ENCODE measurements at regions not wholly inside any gene's neighbourhood (a gene's known extent, or its start where the extent isn't known, plus 50 kb on each side); places are given as distances from the start of the nearest gene placed in this dataset.

DNA sequence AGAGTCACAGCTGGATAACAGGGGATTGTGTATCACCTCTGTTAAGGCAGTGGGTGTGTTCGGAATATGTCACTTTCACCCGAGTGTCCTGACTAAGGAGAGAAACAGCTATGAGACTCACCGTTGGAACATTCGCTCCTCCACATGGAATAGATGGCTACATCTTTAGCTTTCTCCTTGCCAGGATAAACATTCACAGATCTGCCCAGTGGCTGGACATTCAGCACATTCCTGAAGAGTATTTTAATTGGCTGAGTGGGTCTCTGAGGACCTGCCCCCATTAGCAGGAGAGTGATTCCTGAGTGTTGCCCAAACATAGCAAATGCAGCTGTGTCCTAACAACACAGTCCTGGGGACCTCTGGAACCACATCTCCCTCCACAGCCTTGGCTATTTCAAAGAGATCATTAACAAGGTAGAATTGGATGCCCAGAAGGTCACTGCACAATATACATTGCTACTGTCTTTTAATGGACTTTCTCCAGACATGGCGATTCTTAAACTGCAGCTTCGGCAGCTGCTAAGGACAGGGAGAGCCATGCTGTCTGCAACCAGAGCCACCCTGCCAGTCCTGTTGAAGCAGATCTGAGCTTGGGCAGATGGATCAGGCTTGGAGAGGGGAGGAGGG, 435.0 kb upstream of the CADM1 start:
- H3K9me3 ChIP-seq = no peaks in the 10 kb centered on the region
- Mint-ChIP-seq H3K27ac (no peak overlapping the region), H3K9me3 (peaks cover 0 to 5% (median 0%) of the 10 kb centered on the region in 3 donors), H3K4me1 (no peaks in the 10 kb centered on the region), H3K27me3 (peaks cover 0 to 3% of the 10 kb centered on the region in 2 donors), H3K4me3 (no peak overlapping the region), H3K36me3 (no peaks in the 10 kb centered on the region)
- no peak overlapping the region for H3K27ac ChIP-seq (ENCODE audit: low read length)
- DNase-seq = no peak
- POLR2A ChIA-PET = no interaction called here
- H3K4me1 ChIP-seq (ENCODE audit: control insufficient read depth in 1 of 2, extremely low read depth in 1 of 2, insufficient read depth in 2 of 2, low read length in 2 of 2) = no peaks in the 10 kb centered on the region
- H3K27me3 ChIP-seq (replicated peaks in 1 of 2; ENCODE audit: control insufficient read depth in 2 of 2, extremely low read depth in 1 of 2, insufficient read depth in 2 of 2, low read length in 1 of 2) = no peaks in the 10 kb centered on the region
- no peak for ATAC-seq (replicated peaks in 1 of 4)
- no peak overlapping the region for H3K4me3 ChIP-seq (ENCODE audit: control insufficient read depth in 1 of 2, extremely low read depth in 1 of 2, low read length in 1 of 2)
- CTCF ChIA-PET = interaction anchor here in 1 of 2 donors (0.6 kb wide), 1 partner anchor 36 kb away, joined by 3 read pairs; no protein-coding TSS in a partner anchor
- whole genome bisulfite sequencing (ENCODE audit: insufficient coverage) = 100% methylated on average over 2 of the region's 6 CpGs
- no peaks in the 10 kb centered on the region for H3K36me3 ChIP-seq (ENCODE audit: control insufficient read depth in 2 of 2, extremely low read depth in 1 of 2, insufficient read depth in 1 of 2, low read length in 1 of 2)

DNA sequence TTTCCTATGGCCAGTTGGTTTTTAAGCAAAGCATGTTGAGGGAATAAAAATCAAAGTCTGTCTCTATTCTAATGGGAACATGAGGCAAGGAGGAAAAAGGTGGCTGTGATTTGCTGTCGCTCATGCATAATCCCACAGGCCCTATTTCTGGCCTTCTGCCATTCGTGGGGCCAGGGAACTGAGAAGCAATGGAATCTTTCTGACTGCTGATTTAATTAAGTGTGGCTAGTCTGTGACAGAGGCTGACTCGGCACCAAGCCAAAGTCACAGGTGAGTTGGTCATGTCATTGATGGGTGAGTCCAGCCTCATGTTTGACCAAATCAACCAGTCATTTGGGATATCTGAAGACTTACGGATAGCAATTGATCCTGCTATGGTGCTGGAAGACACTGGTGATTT, 429.3 kb upstream of the CADM1 start:
- CTCF ChIA-PET = no interaction called here
- DNase-seq (no peak), ATAC-seq (replicated peaks in 1 of 4) (no peak)
- Mint-ChIP-seq H3K4me1 (no peaks in the 10 kb centered on the region), H3K9me3 (peaks cover 0 to 9% (median 0%) of the 10 kb centered on the region in 3 donors), H3K4me3 (no peak overlapping the region), H3K36me3 (no peaks in the 10 kb centered on the region), H3K27me3 (peaks cover 0 to 4% of the 10 kb centered on the region in 2 donors), H3K27ac (no peak overlapping the region)
- Histone ChIP-seq H3K27ac (ENCODE audit: low read length) (no peak overlapping the region), H3K4me1 (ENCODE audit: control insufficient read depth in 1 of 2, extremely low read depth in 1 of 2, insufficient read depth in 2 of 2, low read length in 2 of 2) (no peaks in the 10 kb centered on the region), H3K36me3 (ENCODE audit: control insufficient read depth in 2 of 2, extremely low read depth in 1 of 2, insufficient read depth in 1 of 2, low read length in 1 of 2) (no peaks in the 10 kb centered on the region), H3K4me3 (ENCODE audit: control insufficient read depth in 1 of 2, extremely low read depth in 1 of 2, low read length in 1 of 2) (no peak overlapping the region), H3K27me3 (replicated peaks in 1 of 2; ENCODE audit: control insufficient read depth in 2 of 2, extremely low read depth in 1 of 2, insufficient read depth in 2 of 2, low read length in 1 of 2) (no peaks in the 10 kb centered on the region), H3K9me3 (no peaks in the 10 kb centered on the region)
- POLR2A ChIA-PET = no interaction called here
- WGBS (ENCODE audit: insufficient coverage) = 71% methylated on average over 3 of the region's 4 CpGs

DNA sequence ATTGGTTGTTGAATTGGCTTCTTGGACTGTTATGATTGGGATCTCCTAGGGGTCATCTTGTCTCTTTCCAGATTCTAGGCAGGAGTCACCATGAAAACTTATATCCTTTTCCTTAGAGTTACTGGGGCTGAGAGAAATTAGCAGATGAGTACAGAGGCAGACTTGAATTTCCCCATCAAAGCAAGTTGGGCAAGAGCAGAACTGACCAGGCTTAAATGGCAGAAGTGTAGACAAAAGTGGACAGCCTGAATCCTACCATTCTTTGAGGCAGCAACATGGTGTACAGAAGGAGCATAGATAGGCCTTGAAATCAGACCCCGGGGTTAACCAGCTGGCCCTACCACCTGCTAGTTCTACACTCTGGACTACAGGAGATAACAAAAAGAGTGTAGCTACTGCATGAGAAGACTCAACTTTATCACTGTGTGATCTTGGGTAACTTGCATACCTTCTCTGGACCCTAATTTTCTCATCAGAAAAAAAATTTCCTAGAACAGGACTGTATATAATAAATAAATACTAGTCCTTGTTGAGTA, 427.4 kb upstream of the CADM1 start:
- H3K27me3 ChIP-seq (replicated peaks in 1 of 2; ENCODE audit: control insufficient read depth in 2 of 2, extremely low read depth in 1 of 2, insufficient read depth in 2 of 2, low read length in 1 of 2) = no peaks in the 10 kb centered on the region
- no peak overlapping the region for H3K27ac ChIP-seq (ENCODE audit: low read length)
- H3K27ac Mint-ChIP-seq = no peak overlapping the region
- no peaks in the 10 kb centered on the region for H3K36me3 ChIP-seq (ENCODE audit: control insufficient read depth in 2 of 2, extremely low read depth in 1 of 2, insufficient read depth in 1 of 2, low read length in 1 of 2)
- WGBS (ENCODE audit: insufficient coverage) = no CpG with 5 or more reads among the region's 1 CpG
- POLR2A ChIA-PET = no interaction called here
- H3K4me3 Mint-ChIP-seq = no peak overlapping the region
- CTCF ChIA-PET = no interaction called here
- H3K9me3 ChIP-seq = no peaks in the 10 kb centered on the region
- ATAC-seq (replicated peaks in 1 of 4) (no peak), DNase-seq (no peak)
- no peak overlapping the region for H3K4me3 ChIP-seq (ENCODE audit: control insufficient read depth in 1 of 2, extremely low read depth in 1 of 2, low read length in 1 of 2)
- H3K9me3 Mint-ChIP-seq = peaks cover 0 to 9% (median 0%) of the 10 kb centered on the region in 3 donors
- H3K4me1 Mint-ChIP-seq = no peaks in the 10 kb centered on the region
- no peaks in the 10 kb centered on the region for H3K4me1 ChIP-seq (ENCODE audit: control insufficient read depth in 1 of 2, extremely low read depth in 1 of 2, insufficient read depth in 2 of 2, low read length in 2 of 2)
- no peaks in the 10 kb centered on the region for H3K36me3 Mint-ChIP-seq
- H3K27me3 Mint-ChIP-seq = peaks cover 0 to 4% of the 10 kb centered on the region in 2 donors

DNA sequence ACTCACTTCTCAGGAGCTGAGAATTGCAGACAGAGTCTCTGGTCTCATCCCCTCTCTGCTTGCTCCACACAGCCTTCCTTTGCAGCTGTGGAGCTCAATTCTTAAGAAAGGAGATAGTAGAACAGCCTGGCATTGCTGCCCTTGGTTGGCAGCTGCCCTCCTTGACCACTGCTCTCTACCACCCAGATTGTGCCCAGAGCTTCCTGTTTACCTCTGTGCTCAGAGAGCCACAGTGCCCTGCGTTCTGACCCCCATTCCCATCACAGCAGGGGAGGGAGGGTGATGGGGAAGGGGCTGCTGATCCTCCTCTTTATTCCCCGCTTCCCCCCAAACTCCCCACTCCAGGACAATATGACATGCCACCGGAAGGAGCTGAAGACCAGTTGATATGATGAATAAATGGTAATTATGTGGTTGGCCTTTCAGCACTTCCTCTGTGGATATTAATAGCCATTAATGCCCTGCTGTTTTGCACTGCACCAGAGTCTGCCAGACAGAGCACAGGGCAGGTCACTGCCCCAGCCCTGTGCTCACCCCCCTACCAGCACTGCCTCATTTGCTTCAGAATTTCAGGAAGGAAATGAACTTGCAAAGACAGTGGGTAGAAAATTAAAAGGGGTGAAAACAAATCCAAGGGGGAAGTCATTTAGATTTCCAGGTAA, 426.8 kb upstream of the CADM1 start:
- H3K9me3 ChIP-seq = no peaks in the 10 kb centered on the region
- Mint-ChIP-seq H3K27ac (no peak overlapping the region), H3K9me3 (peaks cover 0 to 11% (median 0%) of the 10 kb centered on the region in 3 donors), H3K4me3 (no peak overlapping the region), H3K4me1 (no peaks in the 10 kb centered on the region), H3K36me3 (no peaks in the 10 kb centered on the region), H3K27me3 (peaks cover 0 to 4% of the 10 kb centered on the region in 2 donors)
- no peak for DNase-seq
- ChIA-PET CTCF (no interaction called here), POLR2A (no interaction called here)
- H3K27ac ChIP-seq (ENCODE audit: low read length) = no peak overlapping the region
- no peaks in the 10 kb centered on the region for H3K36me3 ChIP-seq (ENCODE audit: control insufficient read depth in 2 of 2, extremely low read depth in 1 of 2, insufficient read depth in 1 of 2, low read length in 1 of 2)
- whole genome bisulfite sequencing (ENCODE audit: insufficient coverage) = no CpG with 5 or more reads among the region's 3 CpGs
- no peak overlapping the region for H3K4me3 ChIP-seq (ENCODE audit: control insufficient read depth in 1 of 2, extremely low read depth in 1 of 2, low read length in 1 of 2)
- no peak for ATAC-seq (replicated peaks in 1 of 4)
- H3K4me1 ChIP-seq (ENCODE audit: control insufficient read depth in 1 of 2, extremely low read depth in 1 of 2, insufficient read depth in 2 of 2, low read length in 2 of 2) = no peaks in the 10 kb centered on the region
- no peaks in the 10 kb centered on the region for H3K27me3 ChIP-seq (replicated peaks in 1 of 2; ENCODE audit: control insufficient read depth in 2 of 2, extremely low read depth in 1 of 2, insufficient read depth in 2 of 2, low read length in 1 of 2)

DNA sequence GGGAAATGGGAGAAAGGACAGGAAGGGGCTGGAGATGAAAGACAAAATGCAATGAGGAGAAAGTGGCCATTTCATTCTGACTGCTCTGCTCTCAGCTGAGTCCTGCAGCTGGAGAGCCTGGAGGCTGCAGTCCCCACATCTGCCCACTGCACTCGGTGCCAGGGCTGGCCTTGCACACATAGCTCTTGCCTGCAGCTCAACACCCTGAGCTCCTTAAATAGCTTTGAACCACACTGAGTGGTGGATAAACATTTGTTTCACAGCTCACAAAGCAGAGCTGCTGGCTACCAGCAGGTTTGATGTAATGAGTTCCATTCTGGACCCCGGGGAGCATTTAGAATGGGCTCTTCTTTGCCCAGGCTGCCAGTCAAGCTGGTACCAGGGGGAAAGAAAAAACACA, 426.1 kb upstream of the CADM1 start:
- Histone ChIP-seq H3K36me3 (ENCODE audit: control insufficient read depth in 2 of 2, extremely low read depth in 1 of 2, insufficient read depth in 1 of 2, low read length in 1 of 2) (no peaks in the 10 kb centered on the region), H3K27ac (ENCODE audit: low read length) (no peak overlapping the region), H3K4me1 (ENCODE audit: control insufficient read depth in 1 of 2, extremely low read depth in 1 of 2, insufficient read depth in 2 of 2, low read length in 2 of 2) (no peaks in the 10 kb centered on the region), H3K4me3 (ENCODE audit: control insufficient read depth in 1 of 2, extremely low read depth in 1 of 2, low read length in 1 of 2) (no peak overlapping the region), H3K27me3 (replicated peaks in 1 of 2; ENCODE audit: control insufficient read depth in 2 of 2, extremely low read depth in 1 of 2, insufficient read depth in 2 of 2, low read length in 1 of 2) (no peaks in the 10 kb centered on the region), H3K9me3 (no peaks in the 10 kb centered on the region)
- DNase-seq = no peak
- 67% methylated on average over 1 of the region's 2 CpGs for WGBS (ENCODE audit: insufficient coverage)
- Mint-ChIP-seq H3K9me3 (peaks cover 0 to 12% (median 0%) of the 10 kb centered on the region in 3 donors), H3K4me3 (no peak overlapping the region), H3K27ac (no peak overlapping the region), H3K36me3 (no peaks in the 10 kb centered on the region), H3K4me1 (no peaks in the 10 kb centered on the region), H3K27me3 (peaks cover 0 to 4% of the 10 kb centered on the region in 2 donors)
- CTCF ChIA-PET = no interaction called here
- POLR2A ChIA-PET = no interaction called here
- no peak for ATAC-seq (replicated peaks in 1 of 4)

DNA sequence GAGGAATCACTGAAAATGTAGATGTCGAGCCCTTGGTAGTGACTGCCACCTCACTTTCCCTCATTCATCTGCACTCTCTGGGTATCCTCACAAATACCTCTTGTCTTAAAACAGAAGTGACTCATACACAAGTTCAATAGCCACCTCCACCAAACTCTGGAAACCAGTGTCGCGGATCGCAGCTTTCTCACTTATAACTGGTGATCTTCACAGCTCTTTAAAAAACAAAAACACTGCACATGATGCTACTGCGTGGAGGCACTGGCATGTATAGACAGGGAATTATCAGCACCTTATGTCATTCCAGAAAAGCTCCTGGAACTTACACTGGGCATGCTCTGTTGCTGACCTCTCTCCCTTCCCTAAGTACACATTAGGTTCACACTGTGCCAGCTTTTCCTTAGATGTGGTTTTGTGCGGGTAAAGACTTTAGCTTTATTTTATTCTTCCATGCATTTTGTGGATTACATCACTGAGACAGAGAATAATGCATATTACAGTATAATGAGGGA, 425.5 kb upstream of the CADM1 start:
- whole genome bisulfite sequencing (ENCODE audit: insufficient coverage) = 92% methylated on average over 3 of the region's 6 CpGs
- H3K4me3 ChIP-seq (ENCODE audit: control insufficient read depth in 1 of 2, extremely low read depth in 1 of 2, low read length in 1 of 2) = no peak overlapping the region
- no peaks in the 10 kb centered on the region for H3K9me3 ChIP-seq
- no peaks in the 10 kb centered on the region for H3K27me3 ChIP-seq (replicated peaks in 1 of 2; ENCODE audit: control insufficient read depth in 2 of 2, extremely low read depth in 1 of 2, insufficient read depth in 2 of 2, low read length in 1 of 2)
- ChIA-PET POLR2A (no interaction called here), CTCF (no interaction called here)
- no peaks in the 10 kb centered on the region for H3K36me3 Mint-ChIP-seq
- no peaks in the 10 kb centered on the region for H3K4me1 Mint-ChIP-seq
- DNase-seq (no peak), ATAC-seq (replicated peaks in 1 of 4) (no peak)
- no peak overlapping the region for H3K27ac ChIP-seq (ENCODE audit: low read length)
- peaks cover 0 to 12% (median 0%) of the 10 kb centered on the region in 3 donors for H3K9me3 Mint-ChIP-seq
- no peak overlapping the region for H3K27ac Mint-ChIP-seq
- H3K27me3 Mint-ChIP-seq = peaks cover 0 to 4% of the 10 kb centered on the region in 2 donors
- no peaks in the 10 kb centered on the region for H3K36me3 ChIP-seq (ENCODE audit: control insufficient read depth in 2 of 2, extremely low read depth in 1 of 2, insufficient read depth in 1 of 2, low read length in 1 of 2)
- no peak overlapping the region for H3K4me3 Mint-ChIP-seq
- H3K4me1 ChIP-seq (ENCODE audit: control insufficient read depth in 1 of 2, extremely low read depth in 1 of 2, insufficient read depth in 2 of 2, low read length in 2 of 2) = no peaks in the 10 kb centered on the region
